Cardiac fibroblast (primary cell): ENCODE measurements at regions not wholly inside any gene's neighbourhood (a gene's known extent, or its start where the extent isn't known, plus 50 kb on each side); places are given as distances from the start of the nearest gene placed in this dataset.

ENCODE experiments used
- DNase-seq, 2 donors: peaks; one replicate each; pipeline versions ENCODE4 v3.0.0 to v3.0.0-alpha.2; 2010; ENCODE audit warnings: low read depth in 2 of 2
- H3K4me3 ChIP-seq, 2 donors: replicated peaks in 1 of 2; 1 replicate in 1 of 2; 2 replicates in 1 of 2; pipeline ENCODE4 v1.5.1; 2011; ENCODE audit warnings: low read depth in 2 of 2, low read length in 2 of 2, mild to moderate bottlenecking in 2 of 2, moderate library complexity in 1 of 2
- CTCF ChIP-seq: IDR thresholded peaks from one replicate; pipeline ENCODE4 v1.5.1; 2011; ENCODE audit warnings: low read depth, mild to moderate bottlenecking, low read length, inconsistent platforms

GRCh38 chr20:53872561-53873229 is 197.7 kb downstream of the BCAS1 start:
- no peak for TF ChIP-seq CTCF
- no peak overlapping the region for H3K4me3 ChIP-seq
- DNase-seq = peak; percentile 37 to 44

- DNase-seq = peak in 1 of 2 donors; percentile 36
- TF ChIP-seq CTCF = no peak
- H3K4me3 ChIP-seq = no peak overlapping the region
These were observed 198.3 kb downstream of the BCAS1 start for GRCh38 chr20:53872081-53872541.

- DNase-seq = no peak
- no peak overlapping the region for H3K4me3 ChIP-seq
- TF ChIP-seq CTCF = no peak
These were observed 198.9 kb downstream of the BCAS1 start for GRCh38 chr20:53871541-53871940.

GRCh38 chr20:53870426-53871315 is 199.7 kb downstream of the BCAS1 start:
- TF ChIP-seq CTCF = no peak
- no peak for DNase-seq
- H3K4me3 ChIP-seq = no peak overlapping the region

GRCh38 chr20:53869466-53870258 is 200.7 kb downstream of the BCAS1 start:
- TF ChIP-seq CTCF = peak; percentile 89
- DNase-seq = peak; percentile 85 to 90
- H3K4me3 ChIP-seq = no peak overlapping the region

GRCh38 chr20:53867741-53868351 is 202.5 kb downstream of the BCAS1 start:
- TF ChIP-seq CTCF = no peak
- no peak overlapping the region for H3K4me3 ChIP-seq
- no peak for DNase-seq
